ENCODE measurements at regions not wholly inside any gene's neighbourhood (a gene's known extent, or its start where the extent isn't known, plus 50 kb on each side); places are given as distances from the start of the nearest gene placed in this dataset.
A peak's percentile ranks its signal among the peaks of the same experiment; 100 is the strongest.

- Histone ChIP-seq H3K9me2 (replicated peaks; ENCODE audit: insufficient read depth, low read length) (no peaks in the 10 kb centered on the region), H3F3A (ENCODE audit: insufficient read depth) (peaks cover 47% of the 10 kb centered on the region), H3K9ac (ENCODE audit: low read length) (no peak overlapping the region), H3K36me3 (ENCODE audit: low read length) (no peaks in the 10 kb centered on the region), H3K9me3 (ENCODE audit: insufficient read depth, low read length) (no peaks in the 10 kb centered on the region), H3K27ac (ENCODE audit: low read depth, low read length) (peak overlapping the region; percentile 2), H2AFZ (ENCODE audit: low read depth, low read length, severe bottlenecking) (no peak overlapping the region), H4K20me1 (ENCODE audit: low read depth, low read length) (no peaks in the 10 kb centered on the region), H3K4me2 (ENCODE audit: low read depth, low read length, poor library complexity, severe bottlenecking) (no peak overlapping the region), H3K79me2 (ENCODE audit: insufficient read depth, low read length) (no peaks in the 10 kb centered on the region), H3K27me3 (ENCODE audit: low read length) (no peaks in the 10 kb centered on the region), H3K4me3 (ENCODE audit: insufficient read depth, low read length, poor library complexity, severe bottlenecking) (no peak overlapping the region)
- TF ChIP-seq EZH2phosphoT487 (conservative IDR thresholded peaks at IDR 0.05; ENCODE audit: low read length) (no peak), CTCF (IDR thresholded peaks at IDR 0.05; ENCODE audit: insufficient read depth, low read length, poor library complexity, severe bottlenecking) (no peak)
Measured at GRCh38 chr20:53831812-53832211, 238.2 kb upstream of the ZNF217 start.

GRCh38 chr20:53831228-53831627 is 237.6 kb upstream of the ZNF217 start:
- Histone ChIP-seq H3K36me3 (ENCODE audit: low read length) (no peaks in the 10 kb centered on the region), H4K20me1 (ENCODE audit: low read depth, low read length) (no peaks in the 10 kb centered on the region), H2AFZ (ENCODE audit: low read depth, low read length, severe bottlenecking) (no peak overlapping the region), H3K79me2 (ENCODE audit: insufficient read depth, low read length) (no peaks in the 10 kb centered on the region), H3K27me3 (ENCODE audit: low read length) (no peaks in the 10 kb centered on the region), H3K9me2 (replicated peaks; ENCODE audit: insufficient read depth, low read length) (no peaks in the 10 kb centered on the region), H3K4me3 (ENCODE audit: insufficient read depth, low read length, poor library complexity, severe bottlenecking) (no peak overlapping the region), H3K4me2 (ENCODE audit: low read depth, low read length, poor library complexity, severe bottlenecking) (no peak overlapping the region), H3K27ac (ENCODE audit: low read depth, low read length) (peak overlapping the region; percentile 27; the same call in 1 of the 2 replicates), H3K9ac (ENCODE audit: low read length) (no peak overlapping the region), H3K9me3 (ENCODE audit: insufficient read depth, low read length) (no peaks in the 10 kb centered on the region), H3F3A (ENCODE audit: insufficient read depth) (peaks cover 42% of the 10 kb centered on the region)
- TF ChIP-seq EZH2phosphoT487 (conservative IDR thresholded peaks at IDR 0.05; ENCODE audit: low read length) (no peak), CTCF (IDR thresholded peaks at IDR 0.05; ENCODE audit: insufficient read depth, low read length, poor library complexity, severe bottlenecking) (no peak)

GRCh38 chr20:53829724-53830521 is 236.3 kb upstream of the ZNF217 start:
- Histone ChIP-seq H3F3A (ENCODE audit: insufficient read depth) (peaks cover 30% of the 10 kb centered on the region), H3K27ac (ENCODE audit: low read depth, low read length) (peak overlapping the region; percentile 91), H3K9ac (ENCODE audit: low read length) (peak overlapping the region; percentile 48), H4K20me1 (ENCODE audit: low read depth, low read length) (no peaks in the 10 kb centered on the region), H3K27me3 (ENCODE audit: low read length) (no peaks in the 10 kb centered on the region), H2AFZ (ENCODE audit: low read depth, low read length, severe bottlenecking) (peak overlapping the region; percentile 49), H3K79me2 (ENCODE audit: insufficient read depth, low read length) (no peaks in the 10 kb centered on the region), H3K9me3 (ENCODE audit: insufficient read depth, low read length) (no peaks in the 10 kb centered on the region), H3K4me2 (ENCODE audit: low read depth, low read length, poor library complexity, severe bottlenecking) (peak overlapping the region; percentile 65), H3K36me3 (ENCODE audit: low read length) (no peaks in the 10 kb centered on the region), H3K9me2 (replicated peaks; ENCODE audit: insufficient read depth, low read length) (no peaks in the 10 kb centered on the region), H3K4me3 (ENCODE audit: insufficient read depth, low read length, poor library complexity, severe bottlenecking) (peak overlapping the region; percentile 21)
- no peak for TF ChIP-seq EZH2phosphoT487 (conservative IDR thresholded peaks at IDR 0.05; ENCODE audit: low read length)
- TF ChIP-seq CTCF (IDR thresholded peaks at IDR 0.05; ENCODE audit: insufficient read depth, low read length, poor library complexity, severe bottlenecking), result no peak

Measured in SU-DHL-6 (cell line).